Body of pancreas (tissue), 4 donors: ENCODE measurements at regions not wholly inside any gene's neighbourhood (a gene's known extent, or its start where the extent isn't known, plus 50 kb on each side); places are given as distances from the start of the nearest gene placed in this dataset.

ENCODE experiments used
- POLR2A ChIP-seq, 3 donors: fragments of 450-650 bp; IDR thresholded peaks; one replicate each; pipeline ENCODE4 v1.6.1; 2016; ENCODE audit warnings: antibody characterized with exemption in 3 of 3, mild to moderate bottlenecking in 2 of 3
- TF ChIP-seq, protein P1 (sequence below), 7 experiments: fragments of 450-650 bp in 4 of 7; fragments of 200-600 bp in 3 of 7; sonication (generic) in 3 of 7; IDR thresholded peaks; one replicate each; pipeline ENCODE4 v1.5.1; 2016 to 2019; ENCODE audit warnings: antibody characterized with exemption in 7 of 7

GRCh38 chr7:142338633-142339501, 81.0 kb upstream of the PRSS58 start:
- TF ChIP-seq, protein P1, sequence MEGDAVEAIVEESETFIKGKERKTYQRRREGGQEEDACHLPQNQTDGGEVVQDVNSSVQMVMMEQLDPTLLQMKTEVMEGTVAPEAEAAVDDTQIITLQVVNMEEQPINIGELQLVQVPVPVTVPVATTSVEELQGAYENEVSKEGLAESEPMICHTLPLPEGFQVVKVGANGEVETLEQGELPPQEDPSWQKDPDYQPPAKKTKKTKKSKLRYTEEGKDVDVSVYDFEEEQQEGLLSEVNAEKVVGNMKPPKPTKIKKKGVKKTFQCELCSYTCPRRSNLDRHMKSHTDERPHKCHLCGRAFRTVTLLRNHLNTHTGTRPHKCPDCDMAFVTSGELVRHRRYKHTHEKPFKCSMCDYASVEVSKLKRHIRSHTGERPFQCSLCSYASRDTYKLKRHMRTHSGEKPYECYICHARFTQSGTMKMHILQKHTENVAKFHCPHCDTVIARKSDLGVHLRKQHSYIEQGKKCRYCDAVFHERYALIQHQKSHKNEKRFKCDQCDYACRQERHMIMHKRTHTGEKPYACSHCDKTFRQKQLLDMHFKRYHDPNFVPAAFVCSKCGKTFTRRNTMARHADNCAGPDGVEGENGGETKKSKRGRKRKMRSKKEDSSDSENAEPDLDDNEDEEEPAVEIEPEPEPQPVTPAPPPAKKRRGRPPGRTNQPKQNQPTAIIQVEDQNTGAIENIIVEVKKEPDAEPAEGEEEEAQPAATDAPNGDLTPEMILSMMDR (IDR thresholded peaks at IDR 0.05), result no peak
- no peak for TF ChIP-seq POLR2A (IDR thresholded peaks at IDR 0.05)
